ENCODE measurements at regions not wholly inside any gene's neighbourhood (a gene's known extent, or its start where the extent isn't known, plus 50 kb on each side); places are given as distances from the start of the nearest gene placed in this dataset.

DNA sequence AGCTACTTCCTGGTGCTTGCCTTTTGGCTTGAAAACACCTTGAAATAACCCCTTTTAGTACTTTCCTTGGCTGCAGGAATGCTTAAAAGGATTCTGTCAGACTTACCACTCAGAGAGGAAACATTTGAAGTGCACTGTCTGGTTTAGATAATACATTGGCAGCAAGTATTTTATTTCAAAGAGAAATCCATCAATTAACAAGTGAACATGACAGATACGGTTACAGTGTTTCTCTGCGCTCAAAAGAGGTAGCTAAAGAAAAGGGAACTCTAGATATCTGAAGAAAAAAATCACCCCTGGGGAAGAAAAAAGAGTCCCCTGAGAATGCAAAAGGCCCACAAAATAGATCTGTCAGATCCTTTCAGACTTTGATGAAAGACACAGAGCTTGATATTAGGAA lies 421.9 kb downstream of the LRFN5 start:
- DNase-seq: no peak
- Histone ChIP-seq H3K4me3 (ENCODE audit: low read length) (no peak overlapping the region), H3K27me3 (ENCODE audit: control insufficient read depth, insufficient read depth, low read length) (no peaks in the 10 kb centered on the region), H3K4me1 (ENCODE audit: control insufficient read depth, insufficient read depth, low read length) (no peaks in the 10 kb centered on the region), H3K9me3 (replicated peaks; ENCODE audit: control insufficient read depth, low read depth, low read length) (no peaks in the 10 kb centered on the region), H3K36me3 (ENCODE audit: control insufficient read depth, insufficient read depth, low read length) (no peaks in the 10 kb centered on the region), H3K27ac (ENCODE audit: low read length) (no peak overlapping the region)
- no CpG with 5 or more reads among the region's 2 CpGs for whole genome bisulfite sequencing (ENCODE audit: insufficient coverage)

DNA sequence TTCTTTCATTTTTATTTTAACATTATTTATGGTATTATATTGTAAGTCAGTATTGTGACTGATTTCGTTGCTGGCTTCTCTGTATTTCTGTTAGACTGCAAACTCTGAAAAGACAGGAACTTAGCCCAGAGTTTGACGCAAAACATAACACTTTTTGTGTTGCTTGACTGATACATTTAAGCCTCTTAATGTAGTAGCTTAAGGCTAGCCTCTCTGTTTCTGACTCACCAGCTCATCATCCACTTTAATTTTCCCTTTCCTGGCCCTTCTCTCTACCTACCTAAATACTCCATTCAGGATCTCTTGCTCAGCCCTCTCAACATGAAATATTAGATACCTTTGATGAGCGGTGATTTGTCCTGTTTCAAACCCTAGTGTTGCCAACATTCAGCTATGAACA lies 420.6 kb downstream of the LRFN5 start:
- H3K27me3 ChIP-seq (ENCODE audit: control insufficient read depth, insufficient read depth, low read length): no peaks in the 10 kb centered on the region
- no peaks in the 10 kb centered on the region for H3K4me1 ChIP-seq (ENCODE audit: control insufficient read depth, insufficient read depth, low read length)
- no peaks in the 10 kb centered on the region for H3K9me3 ChIP-seq (replicated peaks; ENCODE audit: control insufficient read depth, low read depth, low read length)
- no peaks in the 10 kb centered on the region for H3K36me3 ChIP-seq (ENCODE audit: control insufficient read depth, insufficient read depth, low read length)
- H3K27ac ChIP-seq (ENCODE audit: low read length): no peak overlapping the region
- DNase-seq: no peak
- H3K4me3 ChIP-seq (ENCODE audit: low read length): no peak overlapping the region
- no CpG with 5 or more reads among the region's 3 CpGs for WGBS (ENCODE audit: insufficient coverage)

DNA sequence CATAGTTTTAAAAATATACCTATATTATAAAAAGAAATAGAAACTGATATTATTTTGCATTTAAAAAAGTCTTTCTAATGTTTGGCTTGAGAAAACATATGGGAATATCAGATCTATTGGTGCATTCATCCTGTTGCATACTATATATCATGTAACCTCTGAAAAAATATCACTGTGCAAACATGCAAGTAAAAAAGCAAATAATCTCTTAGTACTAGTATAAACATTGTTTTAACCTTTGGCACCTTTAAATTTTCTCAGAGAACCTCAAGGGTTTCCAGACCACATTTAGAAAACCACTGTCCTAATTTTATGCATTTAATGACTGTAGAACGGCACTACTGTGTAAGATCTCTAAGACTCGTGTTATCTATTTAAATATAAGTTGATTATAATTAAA lies 416.8 kb downstream of the LRFN5 start:
- no peaks in the 10 kb centered on the region for H3K9me3 ChIP-seq (replicated peaks; ENCODE audit: control insufficient read depth, low read depth, low read length)
- H3K4me3 ChIP-seq (ENCODE audit: low read length): no peak overlapping the region
- H3K27me3 ChIP-seq (ENCODE audit: control insufficient read depth, insufficient read depth, low read length): no peaks in the 10 kb centered on the region
- no peak for DNase-seq
- H3K4me1 ChIP-seq (ENCODE audit: control insufficient read depth, insufficient read depth, low read length): no peaks in the 10 kb centered on the region
- no CpG with 5 or more reads among the region's 2 CpGs for WGBS (ENCODE audit: insufficient coverage)
- no peaks in the 10 kb centered on the region for H3K36me3 ChIP-seq (ENCODE audit: control insufficient read depth, insufficient read depth, low read length)
- no peak overlapping the region for H3K27ac ChIP-seq (ENCODE audit: low read length)

DNA sequence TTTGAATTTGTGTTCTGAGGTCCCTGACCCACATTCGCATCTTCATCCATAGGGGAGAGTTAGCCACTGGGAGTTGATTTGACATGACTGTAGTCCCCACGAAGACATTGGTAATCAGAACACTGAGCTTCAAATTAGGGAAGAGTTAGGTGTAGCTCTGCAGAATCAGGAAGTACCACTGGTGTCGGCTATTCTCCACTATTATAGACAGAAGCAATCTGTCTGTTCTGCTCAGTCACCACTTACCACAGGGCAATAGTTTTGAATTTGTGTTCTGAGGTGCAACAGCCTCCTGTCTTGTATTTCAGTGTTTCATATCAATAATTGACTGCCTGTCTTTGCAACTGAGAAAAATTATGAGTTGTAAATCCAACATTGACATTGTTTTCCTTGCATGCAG lies 407.6 kb downstream of the LRFN5 start:
- H3K27me3 ChIP-seq (ENCODE audit: control insufficient read depth, insufficient read depth, low read length): no peaks in the 10 kb centered on the region
- H3K9me3 ChIP-seq (replicated peaks; ENCODE audit: control insufficient read depth, low read depth, low read length): no peaks in the 10 kb centered on the region
- no peaks in the 10 kb centered on the region for H3K36me3 ChIP-seq (ENCODE audit: control insufficient read depth, insufficient read depth, low read length)
- no peak overlapping the region for H3K4me3 ChIP-seq (ENCODE audit: low read length)
- WGBS (ENCODE audit: insufficient coverage): 100% methylated on average over 1 of the region's 3 CpGs
- H3K4me1 ChIP-seq (ENCODE audit: control insufficient read depth, insufficient read depth, low read length): no peaks in the 10 kb centered on the region
- DNase-seq: no peak
- no peak overlapping the region for H3K27ac ChIP-seq (ENCODE audit: low read length)

DNA sequence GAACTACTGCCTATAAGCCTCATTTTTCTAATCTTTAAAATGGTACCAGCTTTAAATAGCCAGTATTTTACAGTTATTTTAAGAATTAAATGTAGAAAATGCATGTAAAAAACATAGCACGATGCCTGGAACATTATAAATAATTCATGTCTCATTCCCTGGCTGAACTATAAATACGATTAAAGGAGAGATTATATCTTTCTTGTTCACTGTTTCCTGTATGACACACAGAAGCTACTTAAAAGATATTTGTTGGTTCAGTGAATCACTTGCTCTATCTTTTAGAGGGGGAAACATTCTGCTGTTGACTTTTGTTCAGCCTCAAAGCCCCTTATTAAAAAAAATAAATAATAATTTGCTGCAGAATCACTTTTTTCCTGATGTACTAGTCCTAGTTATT lies 406.9 kb downstream of the LRFN5 start:
- no peak for DNase-seq
- no CpG with 5 or more reads among the region's 2 CpGs for WGBS (ENCODE audit: insufficient coverage)
- Histone ChIP-seq H3K27ac (ENCODE audit: low read length) (no peak overlapping the region), H3K36me3 (ENCODE audit: control insufficient read depth, insufficient read depth, low read length) (no peaks in the 10 kb centered on the region), H3K27me3 (ENCODE audit: control insufficient read depth, insufficient read depth, low read length) (no peaks in the 10 kb centered on the region), H3K4me3 (ENCODE audit: low read length) (no peak overlapping the region), H3K4me1 (ENCODE audit: control insufficient read depth, insufficient read depth, low read length) (no peaks in the 10 kb centered on the region), H3K9me3 (replicated peaks; ENCODE audit: control insufficient read depth, low read depth, low read length) (no peaks in the 10 kb centered on the region)

DNA sequence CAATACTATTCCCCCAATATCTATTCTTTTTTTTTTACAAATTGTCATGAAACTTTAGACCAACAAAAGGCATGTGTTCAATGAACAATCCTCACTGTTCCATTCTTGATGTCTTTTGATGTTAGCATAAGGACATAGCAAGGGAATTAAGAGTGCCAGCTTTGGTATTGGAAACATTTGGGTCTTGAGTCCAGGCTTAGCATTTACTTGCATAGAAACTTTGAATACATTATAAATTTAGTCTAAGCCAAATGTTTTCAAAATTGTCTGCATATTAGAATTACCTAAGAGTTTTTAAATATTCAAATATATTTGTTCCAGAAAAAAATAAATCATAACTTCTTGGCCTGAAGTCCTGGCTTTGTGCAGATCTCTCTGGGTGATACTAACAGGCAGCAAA lies 406.5 kb downstream of the LRFN5 start:
- DNase-seq: peak; percentile 28
- H3K27me3 ChIP-seq (ENCODE audit: control insufficient read depth, insufficient read depth, low read length): no peaks in the 10 kb centered on the region
- no peak overlapping the region for H3K4me3 ChIP-seq (ENCODE audit: low read length)
- no peaks in the 10 kb centered on the region for H3K4me1 ChIP-seq (ENCODE audit: control insufficient read depth, insufficient read depth, low read length)
- no peaks in the 10 kb centered on the region for H3K9me3 ChIP-seq (replicated peaks; ENCODE audit: control insufficient read depth, low read depth, low read length)
- H3K27ac ChIP-seq (ENCODE audit: low read length): no peak overlapping the region
- no peaks in the 10 kb centered on the region for H3K36me3 ChIP-seq (ENCODE audit: control insufficient read depth, insufficient read depth, low read length)

DNA sequence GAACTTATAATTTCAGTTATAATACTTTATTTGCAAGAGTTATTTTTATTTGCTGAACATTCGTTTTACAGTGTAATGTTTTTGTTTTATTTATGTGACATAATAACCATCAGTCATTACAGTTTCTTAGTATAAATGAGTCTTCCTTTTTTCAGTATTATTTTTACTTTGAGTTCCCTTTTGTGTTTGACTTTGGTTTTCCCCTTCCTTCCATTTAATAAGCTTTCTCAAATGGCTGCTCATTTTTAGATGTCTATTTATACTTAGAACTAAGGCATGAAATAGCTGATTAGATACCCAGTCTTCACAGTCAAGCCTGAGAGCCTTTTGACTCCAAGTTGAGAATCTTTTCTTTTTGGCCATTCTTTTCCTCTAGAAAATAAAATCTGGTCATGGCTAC lies 404.5 kb downstream of the LRFN5 start:
- no CpG with 5 or more reads among the region's 1 CpG for WGBS (ENCODE audit: insufficient coverage)
- H3K27me3 ChIP-seq (ENCODE audit: control insufficient read depth, insufficient read depth, low read length): no peaks in the 10 kb centered on the region

DNA sequence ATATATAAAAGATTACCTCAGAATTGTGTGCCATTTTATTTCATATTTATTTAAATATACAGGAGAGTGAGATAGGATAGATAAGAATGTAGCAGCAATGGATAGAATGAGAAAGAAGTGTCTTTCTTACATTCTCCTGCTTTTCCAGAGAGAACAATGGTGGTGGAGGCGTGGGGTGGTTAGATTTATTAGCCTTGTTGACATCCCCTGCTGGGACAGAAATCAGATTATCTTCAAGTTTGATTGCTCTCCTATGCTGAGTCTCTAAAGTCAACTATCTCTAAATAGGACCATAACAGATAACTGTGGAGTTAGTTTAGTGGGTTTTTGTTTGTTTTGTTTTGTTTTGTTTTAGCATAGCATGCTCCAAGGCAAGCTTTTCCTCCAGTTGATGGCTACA lies 397.6 kb downstream of the LRFN5 start:
- Histone ChIP-seq H3K36me3 (ENCODE audit: control insufficient read depth, insufficient read depth, low read length) (no peaks in the 10 kb centered on the region), H3K9me3 (replicated peaks; ENCODE audit: control insufficient read depth, low read depth, low read length) (no peaks in the 10 kb centered on the region), H3K27ac (ENCODE audit: low read length) (no peak overlapping the region), H3K27me3 (ENCODE audit: control insufficient read depth, insufficient read depth, low read length) (no peaks in the 10 kb centered on the region), H3K4me3 (ENCODE audit: low read length) (no peak overlapping the region), H3K4me1 (ENCODE audit: control insufficient read depth, insufficient read depth, low read length) (no peaks in the 10 kb centered on the region)
- no peak for DNase-seq
- no CpG with 5 or more reads among the region's 1 CpG for WGBS (ENCODE audit: insufficient coverage)

More for the DNA sequence above, 404.5 kb downstream of the LRFN5 start:
- H3K36me3 ChIP-seq (ENCODE audit: control insufficient read depth, insufficient read depth, low read length): no peaks in the 10 kb centered on the region
- no peak overlapping the region for H3K27ac ChIP-seq (ENCODE audit: low read length)
- H3K4me3 ChIP-seq (ENCODE audit: low read length): no peak overlapping the region
- no peaks in the 10 kb centered on the region for H3K9me3 ChIP-seq (replicated peaks; ENCODE audit: control insufficient read depth, low read depth, low read length)
- no peaks in the 10 kb centered on the region for H3K4me1 ChIP-seq (ENCODE audit: control insufficient read depth, insufficient read depth, low read length)
- no peak for DNase-seq

DNA sequence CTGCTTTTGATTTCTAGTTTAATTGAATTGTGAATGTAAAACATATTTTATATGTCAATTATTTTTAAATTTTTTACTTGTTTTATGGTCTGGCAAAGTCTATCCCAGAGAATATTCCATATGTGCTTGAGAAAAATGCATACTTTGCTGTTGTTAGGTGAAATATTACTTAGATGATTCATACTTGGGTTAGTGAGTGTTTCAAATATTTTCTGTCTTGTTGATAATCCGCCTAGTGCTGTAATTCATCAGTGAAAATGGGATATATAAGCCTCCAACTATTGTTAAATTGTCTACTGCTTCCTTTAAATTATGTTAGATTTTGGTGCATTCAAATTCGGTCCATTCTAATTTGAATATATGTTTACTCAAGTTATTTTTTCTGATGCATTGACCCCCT lies 395.5 kb downstream of the LRFN5 start:
- no peaks in the 10 kb centered on the region for H3K27me3 ChIP-seq (ENCODE audit: control insufficient read depth, insufficient read depth, low read length)
- DNase-seq: no peak
- H3K4me3 ChIP-seq (ENCODE audit: low read length): no peak overlapping the region
- no peaks in the 10 kb centered on the region for H3K36me3 ChIP-seq (ENCODE audit: control insufficient read depth, insufficient read depth, low read length)
- H3K27ac ChIP-seq (ENCODE audit: low read length): no peak overlapping the region
- no peaks in the 10 kb centered on the region for H3K4me1 ChIP-seq (ENCODE audit: control insufficient read depth, insufficient read depth, low read length)
- WGBS (ENCODE audit: insufficient coverage): no CpG with 5 or more reads among the region's 2 CpGs
- H3K9me3 ChIP-seq (replicated peaks; ENCODE audit: control insufficient read depth, low read depth, low read length): no peaks in the 10 kb centered on the region

DNA sequence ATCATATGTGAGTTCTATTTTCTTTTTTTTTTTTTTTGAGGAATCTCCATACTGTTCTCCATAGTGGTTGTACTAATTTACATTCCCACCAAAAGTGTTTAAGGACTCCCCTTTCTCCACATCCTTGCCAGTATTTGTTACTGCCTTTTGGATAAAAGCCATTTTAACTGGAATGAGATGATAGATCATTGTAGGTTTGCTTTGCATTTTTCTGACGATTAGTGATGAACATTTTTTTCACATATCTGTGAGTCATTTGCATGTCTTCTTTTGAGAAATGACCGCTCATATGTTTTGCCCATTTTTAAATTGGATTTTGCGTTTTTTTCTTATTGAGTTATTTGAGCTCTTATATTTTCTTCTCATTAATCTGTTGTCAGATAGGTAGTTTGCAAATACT lies 394.8 kb downstream of the LRFN5 start:
- Histone ChIP-seq H3K4me3 (ENCODE audit: low read length) (no peak overlapping the region), H3K9me3 (replicated peaks; ENCODE audit: control insufficient read depth, low read depth, low read length) (no peaks in the 10 kb centered on the region), H3K36me3 (ENCODE audit: control insufficient read depth, insufficient read depth, low read length) (no peaks in the 10 kb centered on the region), H3K27ac (ENCODE audit: low read length) (no peak overlapping the region), H3K4me1 (ENCODE audit: control insufficient read depth, insufficient read depth, low read length) (no peaks in the 10 kb centered on the region), H3K27me3 (ENCODE audit: control insufficient read depth, insufficient read depth, low read length) (no peaks in the 10 kb centered on the region)
- no peak for DNase-seq
- WGBS (ENCODE audit: insufficient coverage): no CpG with 5 or more reads among the region's 3 CpGs

DNA sequence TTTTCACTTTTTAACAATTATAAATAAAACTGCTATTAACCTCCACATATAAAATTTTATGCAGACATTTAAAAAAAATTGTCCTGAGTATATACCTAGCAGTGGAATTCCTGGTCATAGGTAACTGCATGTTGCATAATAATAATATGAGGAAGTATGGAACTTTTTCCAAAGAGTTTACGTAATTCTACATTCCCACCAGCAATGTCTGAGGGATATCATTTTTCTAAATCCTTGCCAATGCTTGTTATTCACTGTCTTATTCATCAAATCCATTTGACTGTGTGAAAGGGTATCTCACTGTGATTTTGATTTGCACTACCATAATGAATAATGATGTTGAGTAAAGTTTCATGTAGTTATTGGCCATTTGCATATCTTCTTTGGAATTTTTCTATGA lies 393.8 kb downstream of the LRFN5 start:
- no peak for DNase-seq
- Histone ChIP-seq H3K27ac (ENCODE audit: low read length) (no peak overlapping the region), H3K27me3 (ENCODE audit: control insufficient read depth, insufficient read depth, low read length) (no peaks in the 10 kb centered on the region), H3K4me3 (ENCODE audit: low read length) (no peak overlapping the region), H3K4me1 (ENCODE audit: control insufficient read depth, insufficient read depth, low read length) (no peaks in the 10 kb centered on the region), H3K36me3 (ENCODE audit: control insufficient read depth, insufficient read depth, low read length) (no peaks in the 10 kb centered on the region), H3K9me3 (replicated peaks; ENCODE audit: control insufficient read depth, low read depth, low read length) (no peaks in the 10 kb centered on the region)
- WGBS (ENCODE audit: insufficient coverage): no CpG with 5 or more reads among the region's 1 CpG
